Activated naive CD8-positive, alpha-beta T cell treated with anti-CD3 and anti-CD28 coated beads, Interleukin-2, amount 50 U/mL, for 24 hours (primary cell): ENCODE measurements at regions not wholly inside any gene's neighbourhood (a gene's known extent, or its start where the extent isn't known, plus 50 kb on each side); places are given as distances from the start of the nearest gene placed in this dataset.

Experiments
- ATAC-seq: fragments of 150-1000 bp; cut with Tn5 transposase; one replicate; pipeline ENCODE4 v1.10.0; 2021
- DNase-seq: peaks from one replicate; pipeline ENCODE4 v3.0.0; 2021
- H3K27ac Mint-ChIP-seq: one replicate; pipeline ENCODE4 v1.8.0; 2021; ENCODE audit warnings: mild to moderate bottlenecking, mixed read lengths
- H3K27me3 Mint-ChIP-seq: one replicate; pipeline ENCODE4 v1.8.0; 2021; ENCODE audit warnings: mixed read lengths
- H3K36me3 Mint-ChIP-seq: one replicate; pipeline ENCODE4 v1.8.0; 2021; ENCODE audit warnings: low read depth, mixed read lengths
- H3K4me1 Mint-ChIP-seq: one replicate; pipeline ENCODE4 v1.8.0; 2021; ENCODE audit warnings: mixed read lengths
- H3K4me3 Mint-ChIP-seq: one replicate; pipeline ENCODE4 v1.8.0; 2021; ENCODE audit warnings: mild to moderate bottlenecking, moderate library complexity, mixed read lengths
- H3K9me3 Mint-ChIP-seq: one replicate; pipeline ENCODE4 v1.8.0; 2021; ENCODE audit warnings: mixed read lengths

DNA sequence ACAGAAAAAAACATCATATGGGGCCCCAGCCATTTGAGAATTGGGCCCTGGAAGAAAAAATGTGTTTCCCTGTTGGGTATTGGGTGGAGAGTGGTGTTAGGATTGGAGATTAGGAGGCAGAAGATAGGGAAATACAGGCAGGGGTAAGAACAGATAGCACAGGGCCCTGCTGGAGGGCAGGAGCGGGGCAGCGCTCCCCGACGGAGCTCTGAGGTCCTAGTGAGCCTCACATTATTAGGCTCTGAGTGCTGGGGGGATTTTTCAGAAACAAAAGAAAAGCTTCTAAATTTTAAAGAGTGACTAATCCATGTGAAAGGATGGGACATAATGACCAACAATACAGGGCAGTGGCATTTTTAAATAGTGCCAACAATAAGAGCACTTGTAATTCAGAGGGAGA is 241.2 kb downstream of the SOX2 start:
- no peaks in the 10 kb centered on the region for H3K4me1 Mint-ChIP-seq
- H3K27me3 Mint-ChIP-seq, result no peaks in the 10 kb centered on the region
- no peak overlapping the region for H3K27ac Mint-ChIP-seq
- DNase-seq (no peak), ATAC-seq (no peak)
- peaks cover 4% of the 10 kb centered on the region for H3K9me3 Mint-ChIP-seq
- no peak overlapping the region for H3K4me3 Mint-ChIP-seq
- no peaks in the 10 kb centered on the region for H3K36me3 Mint-ChIP-seq

DNA sequence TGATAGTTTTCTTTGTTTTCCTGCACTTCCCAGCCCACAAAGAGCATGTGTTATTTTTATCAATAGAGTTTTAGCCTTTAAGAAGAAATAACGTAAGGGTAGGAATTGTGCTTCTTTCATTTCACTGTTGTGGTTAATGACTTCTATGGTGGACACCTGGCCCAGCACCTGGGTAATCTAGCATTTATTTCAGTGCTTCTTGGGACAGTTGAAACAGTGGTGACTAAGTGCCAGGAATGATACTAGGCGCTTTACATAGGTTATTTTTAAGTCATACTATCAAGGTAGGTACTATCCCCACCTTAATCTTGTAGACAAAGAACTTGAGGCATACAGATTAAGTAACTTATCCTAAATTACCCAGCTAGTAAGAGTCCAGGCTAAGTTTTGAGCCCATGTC is 243.8 kb downstream of the SOX2 start:
- no peak overlapping the region for H3K27ac Mint-ChIP-seq

DNA sequence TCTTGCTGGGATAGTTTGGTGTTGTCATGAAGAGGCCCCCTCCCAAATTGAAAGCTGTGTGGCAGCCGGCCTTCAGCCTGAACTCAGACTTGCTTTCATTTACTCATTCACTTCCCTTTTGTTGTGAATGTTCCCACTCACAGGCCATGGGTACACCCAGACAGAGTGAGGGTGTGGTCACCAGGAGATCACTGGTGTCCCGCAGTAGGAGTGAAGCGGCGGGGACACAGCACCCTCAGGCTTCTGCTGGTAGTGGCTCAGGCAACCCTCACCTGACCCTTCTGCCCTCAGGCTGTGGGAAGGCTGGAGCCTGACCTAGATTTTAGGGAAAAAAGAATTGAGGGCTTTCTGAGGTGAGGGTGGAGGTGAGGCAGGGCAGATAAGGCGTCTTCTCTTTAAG is 244.4 kb downstream of the SOX2 start:
- Mint-ChIP-seq H3K9me3 (peaks cover 4% of the 10 kb centered on the region), H3K4me1 (no peaks in the 10 kb centered on the region), H3K27ac (no peak overlapping the region), H3K27me3 (no peaks in the 10 kb centered on the region), H3K36me3 (no peaks in the 10 kb centered on the region), H3K4me3 (no peak overlapping the region)
- no peak for DNase-seq
- ATAC-seq, result no peak

More for the DNA sequence above, 243.8 kb downstream of the SOX2 start:
- Mint-ChIP-seq H3K4me1 (no peaks in the 10 kb centered on the region), H3K36me3 (no peaks in the 10 kb centered on the region), H3K4me3 (no peak overlapping the region), H3K27me3 (no peaks in the 10 kb centered on the region), H3K9me3 (peaks cover 4% of the 10 kb centered on the region)
- no peak for ATAC-seq
- no peak for DNase-seq

DNA sequence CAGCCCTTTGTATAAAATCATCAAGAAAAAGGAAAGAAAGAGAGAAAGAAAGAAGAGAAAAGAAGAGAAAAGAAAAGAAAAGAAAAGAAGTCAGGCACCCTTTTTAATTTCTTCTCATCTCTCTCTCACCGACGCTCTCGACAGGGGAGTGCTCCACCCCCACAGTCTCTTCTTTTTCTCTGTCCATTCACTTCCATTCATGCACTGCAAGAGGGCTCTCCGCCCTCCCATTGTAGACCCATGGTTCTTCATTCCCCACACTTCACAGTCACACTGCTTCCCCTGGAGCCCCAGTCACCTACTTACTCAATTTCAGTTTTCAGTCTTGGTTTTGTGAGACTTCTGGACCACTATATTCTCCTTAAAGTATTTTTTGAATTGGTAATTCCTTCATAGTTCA is 254.7 kb downstream of the SOX2 start:
- Mint-ChIP-seq H3K36me3 (no peaks in the 10 kb centered on the region), H3K9me3 (no peaks in the 10 kb centered on the region), H3K4me1 (no peaks in the 10 kb centered on the region), H3K27me3 (no peaks in the 10 kb centered on the region), H3K27ac (no peak overlapping the region), H3K4me3 (no peak overlapping the region)
- DNase-seq, result no peak
- no peak for ATAC-seq

DNA sequence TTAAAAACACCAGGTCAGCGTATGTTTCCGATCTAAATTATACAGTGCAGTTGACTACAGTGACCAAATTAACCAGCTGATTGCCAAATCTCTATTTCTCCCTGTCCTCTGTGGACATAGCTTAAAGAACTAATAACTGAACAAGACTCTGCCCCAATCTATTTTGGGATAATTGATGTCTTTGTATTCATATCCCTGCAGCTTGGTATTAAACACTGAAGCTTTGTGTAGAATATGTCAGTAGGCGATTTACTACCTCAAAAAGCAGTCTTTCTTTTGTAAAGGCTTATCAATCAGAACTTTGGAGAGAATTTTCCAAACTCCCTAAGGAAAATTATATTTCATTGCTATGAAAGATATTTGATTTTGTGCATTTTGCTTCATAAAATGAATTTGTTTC is 258.2 kb downstream of the SOX2 start:
- no peaks in the 10 kb centered on the region for H3K9me3 Mint-ChIP-seq
- H3K4me3 Mint-ChIP-seq, result no peak overlapping the region
- no peaks in the 10 kb centered on the region for H3K4me1 Mint-ChIP-seq
- H3K36me3 Mint-ChIP-seq, result no peaks in the 10 kb centered on the region
- H3K27ac Mint-ChIP-seq, result no peak overlapping the region
- no peak for DNase-seq
- no peaks in the 10 kb centered on the region for H3K27me3 Mint-ChIP-seq
- ATAC-seq, result no peak

DNA sequence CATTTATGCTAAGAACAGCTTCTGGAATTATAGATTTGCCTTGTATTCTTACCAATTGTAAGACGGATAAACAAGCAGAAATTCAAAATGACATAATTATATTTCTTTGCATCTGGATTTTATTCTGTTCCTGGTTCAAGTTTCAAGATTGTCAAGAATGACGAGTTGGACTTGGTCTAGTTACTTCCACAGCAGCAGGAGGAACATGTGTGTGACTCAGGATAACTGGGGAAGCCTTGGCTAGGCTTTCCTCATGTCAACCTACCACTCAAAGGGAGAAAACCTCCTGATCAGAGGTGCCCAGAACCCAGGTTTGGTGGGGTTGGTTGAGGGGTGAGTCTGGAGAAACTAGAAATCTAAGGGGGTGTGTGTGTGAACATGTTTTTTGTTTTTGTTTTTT is 259.7 kb downstream of the SOX2 start:
- DNase-seq (no peak), ATAC-seq (no peak)
- no peaks in the 10 kb centered on the region for H3K9me3 Mint-ChIP-seq
- H3K4me3 Mint-ChIP-seq, result no peak overlapping the region
- H3K36me3 Mint-ChIP-seq, result no peaks in the 10 kb centered on the region
- no peak overlapping the region for H3K27ac Mint-ChIP-seq
- no peaks in the 10 kb centered on the region for H3K4me1 Mint-ChIP-seq
- no peaks in the 10 kb centered on the region for H3K27me3 Mint-ChIP-seq

DNA sequence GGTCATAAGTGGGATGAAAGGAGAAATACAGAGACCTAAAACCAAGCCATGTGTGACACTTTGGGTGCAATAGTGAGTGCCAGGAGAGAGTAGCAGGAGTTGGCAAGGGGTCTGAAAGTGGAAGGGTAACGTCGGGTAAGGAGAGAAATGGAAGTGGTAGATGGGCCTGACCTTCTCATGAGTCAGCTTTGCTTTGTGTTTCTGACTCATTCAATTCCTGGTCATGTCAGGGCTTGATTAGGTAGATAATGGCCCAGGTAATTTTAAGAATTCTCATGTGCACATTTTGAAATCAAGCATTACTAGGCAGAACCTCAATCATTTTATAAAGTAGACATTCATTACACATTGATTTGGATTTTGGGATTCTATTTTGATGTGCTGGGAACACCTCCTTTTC is 262.5 kb downstream of the SOX2 start:
- ATAC-seq (no peak), DNase-seq (no peak)
- Mint-ChIP-seq H3K36me3 (no peaks in the 10 kb centered on the region), H3K4me1 (no peaks in the 10 kb centered on the region), H3K9me3 (peaks cover 2% of the 10 kb centered on the region), H3K4me3 (no peak overlapping the region), H3K27ac (no peak overlapping the region), H3K27me3 (no peaks in the 10 kb centered on the region)

DNA sequence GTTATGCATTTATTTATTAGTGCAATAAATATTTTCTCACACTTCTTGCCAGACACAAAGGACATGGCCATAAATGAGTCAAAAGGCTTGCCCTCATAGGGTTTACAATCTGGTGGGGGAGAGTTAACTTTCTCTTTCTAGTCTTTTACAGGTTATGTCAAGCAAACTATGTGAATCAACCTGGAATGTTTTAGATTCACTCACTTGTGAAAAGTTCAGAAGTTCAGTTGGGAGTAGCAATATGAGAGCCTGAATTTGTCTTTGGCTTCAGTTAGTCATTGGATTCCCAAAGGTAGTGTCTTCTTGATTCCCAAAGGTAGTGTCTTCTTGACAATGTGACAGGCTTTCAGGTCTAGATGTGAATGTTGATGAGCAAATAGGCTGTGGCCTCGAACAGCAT is 264.8 kb downstream of the SOX2 start:
- Mint-ChIP-seq H3K27me3 (no peaks in the 10 kb centered on the region), H3K9me3 (peaks cover 2% of the 10 kb centered on the region), H3K4me3 (no peak overlapping the region), H3K27ac (no peak overlapping the region), H3K4me1 (no peaks in the 10 kb centered on the region), H3K36me3 (no peaks in the 10 kb centered on the region)
- DNase-seq (no peak), ATAC-seq (no peak)

DNA sequence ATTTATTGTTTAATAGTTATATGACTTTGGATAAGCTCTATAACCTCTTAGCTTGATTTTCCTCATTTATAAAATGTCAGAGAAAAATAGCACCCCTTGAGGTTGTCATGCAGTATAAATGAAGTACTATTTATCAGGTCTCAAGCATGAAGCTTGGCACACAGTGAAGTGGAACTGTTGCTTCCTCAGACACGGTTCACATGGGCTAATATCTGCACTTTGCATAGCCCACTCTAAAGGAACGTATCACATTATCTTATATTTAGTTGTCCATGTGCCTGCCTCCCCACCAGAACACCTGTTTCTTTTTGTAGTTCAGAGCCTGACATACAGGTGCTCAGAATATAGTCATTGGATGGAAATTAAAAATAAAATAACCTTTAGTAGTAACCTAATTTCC is 273.7 kb downstream of the SOX2 start:
- Mint-ChIP-seq H3K27me3 (no peaks in the 10 kb centered on the region), H3K4me3 (no peak overlapping the region), H3K9me3 (peaks cover 22% of the 10 kb centered on the region), H3K36me3 (no peaks in the 10 kb centered on the region), H3K4me1 (no peaks in the 10 kb centered on the region), H3K27ac (no peak overlapping the region)
- DNase-seq, result no peak
- no peak for ATAC-seq

DNA sequence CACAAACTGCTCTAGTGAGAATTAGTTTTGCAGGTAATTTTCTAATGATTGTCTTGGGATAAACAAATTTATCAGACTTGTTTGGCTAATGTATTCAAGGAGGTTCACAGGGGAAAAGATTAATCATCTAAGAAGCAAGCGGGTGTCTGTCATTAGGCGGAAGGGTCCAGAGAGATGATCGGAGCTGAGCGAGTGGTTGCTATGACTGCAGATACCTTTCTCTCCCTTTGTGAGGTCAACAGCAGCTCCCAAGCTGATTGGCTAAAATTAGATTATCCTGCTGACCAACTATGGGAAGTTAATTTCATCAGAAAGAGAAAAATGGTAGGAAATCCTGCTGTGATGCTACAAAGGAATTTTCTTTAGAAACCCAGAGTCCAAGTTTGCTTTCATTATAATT is 276.0 kb downstream of the SOX2 start:
- ATAC-seq, result no peak
- no peak overlapping the region for H3K27ac Mint-ChIP-seq
- H3K27me3 Mint-ChIP-seq, result no peaks in the 10 kb centered on the region
- no peak for DNase-seq
- no peaks in the 10 kb centered on the region for H3K36me3 Mint-ChIP-seq
- no peak overlapping the region for H3K4me3 Mint-ChIP-seq
- H3K4me1 Mint-ChIP-seq, result no peaks in the 10 kb centered on the region
- H3K9me3 Mint-ChIP-seq, result peaks cover 12% of the 10 kb centered on the region

DNA sequence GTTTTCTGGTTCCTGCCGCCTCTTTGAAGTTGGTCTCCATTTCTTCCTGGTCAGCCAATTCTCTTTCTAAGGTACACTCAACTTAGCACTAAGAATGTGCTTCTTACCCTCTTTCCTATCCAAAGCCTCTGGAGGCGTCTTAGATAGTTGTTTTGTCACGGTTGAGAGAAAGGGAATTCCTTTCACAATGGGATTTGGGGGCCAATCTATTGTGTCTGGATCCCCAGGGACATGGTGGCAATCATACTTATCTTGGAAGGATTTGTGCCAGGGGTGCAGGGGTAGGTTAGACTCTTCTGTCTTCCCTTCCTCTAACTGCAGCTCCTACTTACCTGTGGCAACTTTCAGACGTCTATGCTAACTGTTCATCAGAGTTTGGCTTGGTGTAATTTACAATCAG is 287.1 kb downstream of the SOX2 start:
- DNase-seq (no peak), ATAC-seq (no peak)
- H3K4me3 Mint-ChIP-seq, result no peak overlapping the region
- no peaks in the 10 kb centered on the region for H3K4me1 Mint-ChIP-seq
- no peaks in the 10 kb centered on the region for H3K9me3 Mint-ChIP-seq
- H3K27ac Mint-ChIP-seq, result no peak overlapping the region
- no peaks in the 10 kb centered on the region for H3K27me3 Mint-ChIP-seq
- no peaks in the 10 kb centered on the region for H3K36me3 Mint-ChIP-seq

DNA sequence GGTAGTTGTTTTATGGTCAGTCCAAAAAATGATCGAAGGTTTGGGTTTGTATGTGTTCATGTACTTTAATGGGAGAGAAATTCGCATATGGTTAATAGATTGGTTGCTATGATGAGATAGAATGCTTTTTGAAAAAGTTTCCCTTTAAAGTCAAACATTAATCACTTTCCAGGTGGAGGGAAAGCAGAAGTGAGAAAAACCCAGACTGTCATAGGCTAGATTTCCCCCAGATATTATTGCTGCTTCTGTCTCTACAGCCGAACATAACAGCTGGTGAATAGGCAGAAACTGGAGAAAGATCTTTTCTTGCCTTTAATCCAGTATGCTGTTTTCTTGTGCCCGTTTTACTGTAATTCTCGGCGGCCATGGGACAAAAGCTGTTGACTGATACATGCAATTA is 287.6 kb downstream of the SOX2 start:
- Mint-ChIP-seq H3K36me3 (no peaks in the 10 kb centered on the region), H3K9me3 (no peaks in the 10 kb centered on the region), H3K27ac (no peak overlapping the region), H3K4me3 (no peak overlapping the region), H3K4me1 (no peaks in the 10 kb centered on the region), H3K27me3 (no peaks in the 10 kb centered on the region)
- DNase-seq, result no peak
- ATAC-seq, result no peak

DNA sequence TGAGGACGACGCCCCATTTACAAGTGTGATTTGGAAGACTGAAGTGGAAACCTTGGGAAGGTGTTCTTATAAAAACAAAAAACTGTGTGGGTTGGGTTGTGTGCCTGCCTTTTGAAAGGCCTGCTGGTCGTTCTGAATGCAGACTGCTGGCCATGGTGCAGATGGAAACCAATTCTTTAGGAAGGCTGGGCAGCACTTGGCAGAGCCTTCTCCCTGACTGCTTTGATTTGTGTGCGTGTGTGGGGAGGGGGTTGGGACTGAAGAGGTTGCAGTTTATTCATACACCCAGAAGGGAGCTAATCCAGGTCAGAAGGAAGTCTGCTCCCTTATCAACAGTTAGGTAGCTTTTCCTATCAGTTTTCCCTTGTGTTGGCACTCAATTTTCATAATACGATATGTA is 288.7 kb downstream of the SOX2 start:
- no peaks in the 10 kb centered on the region for H3K36me3 Mint-ChIP-seq
- DNase-seq (no peak), ATAC-seq (no peak)
- no peaks in the 10 kb centered on the region for H3K27me3 Mint-ChIP-seq
- no peaks in the 10 kb centered on the region for H3K4me1 Mint-ChIP-seq
- H3K9me3 Mint-ChIP-seq, result no peaks in the 10 kb centered on the region
- no peak overlapping the region for H3K4me3 Mint-ChIP-seq
- no peak overlapping the region for H3K27ac Mint-ChIP-seq

DNA sequence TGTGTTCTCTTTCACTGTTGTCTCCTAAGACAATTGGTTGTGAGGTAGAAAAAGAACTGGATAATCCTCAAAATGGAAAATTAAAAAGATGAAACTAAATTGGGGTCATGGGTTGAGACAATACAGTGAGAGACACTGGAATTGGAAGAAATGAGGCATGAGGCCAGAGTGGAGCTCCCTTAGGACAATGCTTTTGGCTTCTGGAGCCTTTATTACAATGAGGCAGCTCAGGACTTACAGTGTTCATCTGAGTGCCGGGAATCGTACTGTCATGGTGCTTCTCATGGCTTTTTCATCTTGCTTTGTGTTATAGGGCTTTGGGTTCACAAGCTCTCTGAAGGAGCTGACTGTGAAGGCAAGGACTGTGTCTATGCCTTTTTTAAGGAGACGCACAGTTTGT is 293.5 kb downstream of the SOX2 start:
- Mint-ChIP-seq H3K27me3 (no peaks in the 10 kb centered on the region), H3K9me3 (peaks cover 9% of the 10 kb centered on the region), H3K4me3 (no peak overlapping the region), H3K27ac (no peak overlapping the region), H3K36me3 (no peaks in the 10 kb centered on the region), H3K4me1 (no peaks in the 10 kb centered on the region)
- DNase-seq, result no peak
- no peak for ATAC-seq

DNA sequence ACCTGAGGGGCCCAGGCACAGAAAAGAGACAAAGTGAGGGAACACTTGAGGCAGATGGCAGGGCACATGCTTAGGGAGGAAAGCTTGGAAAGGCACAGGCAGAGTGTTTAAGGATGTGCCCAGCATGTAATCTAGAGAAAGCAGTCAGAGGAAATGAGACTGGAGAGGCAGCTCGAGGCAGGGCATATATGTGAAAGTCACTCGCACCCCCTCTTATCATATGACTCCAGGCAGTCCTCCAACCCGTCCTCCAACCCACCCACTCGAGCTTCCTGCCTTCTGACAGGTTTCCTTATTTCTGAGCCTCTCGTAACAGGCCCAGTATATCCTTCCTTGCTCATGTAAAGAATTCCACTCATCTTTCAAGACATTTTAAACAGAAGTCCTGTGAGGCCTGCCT is 294.0 kb downstream of the SOX2 start:
- Mint-ChIP-seq H3K27ac (no peak overlapping the region), H3K36me3 (no peaks in the 10 kb centered on the region), H3K4me1 (no peaks in the 10 kb centered on the region), H3K4me3 (no peak overlapping the region), H3K27me3 (no peaks in the 10 kb centered on the region), H3K9me3 (peaks cover 9% of the 10 kb centered on the region)
- ATAC-seq, result no peak
- no peak for DNase-seq

DNA sequence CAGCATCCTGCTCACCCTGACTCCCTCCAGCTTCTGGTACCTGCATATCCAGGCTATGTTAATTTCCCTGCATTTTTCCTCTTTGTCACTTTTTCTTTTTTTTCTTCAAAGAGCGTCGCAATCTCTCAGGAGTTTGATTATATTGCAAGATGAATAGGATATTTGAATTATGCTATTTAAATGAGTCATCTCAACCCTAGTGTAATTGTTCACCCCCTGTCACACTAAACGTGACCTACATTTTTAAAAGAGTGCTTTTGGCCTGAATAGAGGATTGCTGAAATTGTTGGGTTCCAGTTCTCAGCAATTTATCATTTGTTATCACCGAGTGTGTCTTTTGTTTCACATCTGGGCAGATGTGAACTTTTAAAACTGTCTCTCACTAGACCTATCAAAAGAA is 294.7 kb downstream of the SOX2 start:
- ATAC-seq (no peak), DNase-seq (no peak)
- H3K9me3 Mint-ChIP-seq, result peaks cover 9% of the 10 kb centered on the region
- H3K4me3 Mint-ChIP-seq, result no peak overlapping the region
- no peaks in the 10 kb centered on the region for H3K4me1 Mint-ChIP-seq
- no peaks in the 10 kb centered on the region for H3K27me3 Mint-ChIP-seq
- H3K36me3 Mint-ChIP-seq, result no peaks in the 10 kb centered on the region
- H3K27ac Mint-ChIP-seq, result no peak overlapping the region
